ENCODE measurements at regions not wholly inside any gene's neighbourhood (a gene's known extent, or its start where the extent isn't known, plus 50 kb on each side); places are given as distances from the start of the nearest gene placed in this dataset.

- intact Hi-C loops (cut with micrococcal nuclease), result no loop called here
- no peaks in the 10 kb centered on the region for H3K27me3 ChIP-seq (ENCODE audit: low read depth)
- H3K27ac ChIP-seq (replicated peaks), result no peak overlapping the region
- no peak for DNase-seq
- H3K36me3 ChIP-seq, result no peaks in the 10 kb centered on the region
- no peak overlapping the region for H3K4me3 ChIP-seq
- no peaks in the 10 kb centered on the region for H3K9me3 ChIP-seq (replicated peaks)
- no peak for TF ChIP-seq CTCF (IDR thresholded peaks at IDR 0.05; ENCODE audit: borderline replicate concordance)
- no peaks in the 10 kb centered on the region for H3K4me1 ChIP-seq
Observed at GRCh38 chr2:155715705-155716104, 616.8 kb downstream of the NR4A2 start.

- Histone ChIP-seq H3K4me3 (no peak overlapping the region), H3K9me3 (replicated peaks) (no peaks in the 10 kb centered on the region), H3K36me3 (no peaks in the 10 kb centered on the region), H3K4me1 (no peaks in the 10 kb centered on the region), H3K27me3 (ENCODE audit: low read depth) (no peaks in the 10 kb centered on the region), H3K27ac (replicated peaks) (no peak overlapping the region)
- no peak for TF ChIP-seq CTCF (IDR thresholded peaks at IDR 0.05; ENCODE audit: borderline replicate concordance)
- intact Hi-C loops (cut with micrococcal nuclease), result no loop called here
- DNase-seq, result no peak
Observed at GRCh38 chr2:155714983-155715382, 617.5 kb downstream of the NR4A2 start.

GRCh38 chr2:155708071-155708470, 624.5 kb downstream of the NR4A2 start:
- DNase-seq, result no peak
- Histone ChIP-seq H3K9me3 (replicated peaks) (no peaks in the 10 kb centered on the region), H3K4me1 (no peaks in the 10 kb centered on the region), H3K27ac (replicated peaks) (no peak overlapping the region), H3K36me3 (no peaks in the 10 kb centered on the region), H3K4me3 (no peak overlapping the region), H3K27me3 (ENCODE audit: low read depth) (no peaks in the 10 kb centered on the region)
- TF ChIP-seq CTCF (IDR thresholded peaks at IDR 0.05; ENCODE audit: borderline replicate concordance), result no peak
- intact Hi-C loops (cut with micrococcal nuclease), result no loop called here

- DNase-seq, result no peak
Observed at GRCh38 chr2:155703917-155704316, 628.6 kb downstream of the NR4A2 start.

GRCh38 chr2:155703048-155703447, 629.5 kb downstream of the NR4A2 start:
- no peak overlapping the region for H3K27ac ChIP-seq (replicated peaks)
- no peak overlapping the region for H3K4me3 ChIP-seq
- H3K4me1 ChIP-seq, result no peaks in the 10 kb centered on the region
- no peaks in the 10 kb centered on the region for H3K36me3 ChIP-seq
- DNase-seq, result no peak
- H3K9me3 ChIP-seq (replicated peaks), result no peaks in the 10 kb centered on the region
- intact Hi-C loops (cut with micrococcal nuclease), result no loop called here
- no peaks in the 10 kb centered on the region for H3K27me3 ChIP-seq (ENCODE audit: low read depth)
- TF ChIP-seq CTCF (IDR thresholded peaks at IDR 0.05; ENCODE audit: borderline replicate concordance), result no peak

More at GRCh38 chr2:155703917-155704316, 628.6 kb downstream of the NR4A2 start:
- H3K4me1 ChIP-seq, result no peaks in the 10 kb centered on the region
- no peak overlapping the region for H3K4me3 ChIP-seq
- no peaks in the 10 kb centered on the region for H3K9me3 ChIP-seq (replicated peaks)
- intact Hi-C loops (cut with micrococcal nuclease), result no loop called here
- H3K27me3 ChIP-seq (ENCODE audit: low read depth), result no peaks in the 10 kb centered on the region
- no peak for TF ChIP-seq CTCF (IDR thresholded peaks at IDR 0.05; ENCODE audit: borderline replicate concordance)
- H3K36me3 ChIP-seq, result no peaks in the 10 kb centered on the region
- no peak overlapping the region for H3K27ac ChIP-seq (replicated peaks)

- TF ChIP-seq CTCF (IDR thresholded peaks at IDR 0.05; ENCODE audit: borderline replicate concordance), result no peak
- Histone ChIP-seq H3K4me3 (no peak overlapping the region), H3K27me3 (ENCODE audit: low read depth) (no peaks in the 10 kb centered on the region), H3K9me3 (replicated peaks) (no peaks in the 10 kb centered on the region), H3K27ac (replicated peaks) (no peak overlapping the region), H3K4me1 (no peaks in the 10 kb centered on the region), H3K36me3 (no peaks in the 10 kb centered on the region)
- DNase-seq, result no peak
- intact Hi-C loops (cut with micrococcal nuclease), result no loop called here
Observed at GRCh38 chr2:155701721-155702120, 630.8 kb downstream of the NR4A2 start.

Data from left ventricle myocardium inferior (tissue), 1 donor.